Cardiac fibroblast (primary cell): ENCODE measurements at regions not wholly inside any gene's neighbourhood (a gene's known extent, or its start where the extent isn't known, plus 50 kb on each side); places are given as distances from the start of the nearest gene placed in this dataset.

Source experiments
- DNase-seq, 2 donors: peaks; one replicate each; pipeline versions ENCODE4 v3.0.0 to v3.0.0-alpha.2; 2010; ENCODE audit warnings: low read depth in 2 of 2
- H3K4me3 ChIP-seq, 2 donors: replicated peaks in 1 of 2; 1 replicate in 1 of 2; 2 replicates in 1 of 2; pipeline ENCODE4 v1.5.1; 2011; ENCODE audit warnings: low read depth in 2 of 2, low read length in 2 of 2, mild to moderate bottlenecking in 2 of 2, moderate library complexity in 1 of 2
- TF ChIP-seq, protein P1 (sequence below): IDR thresholded peaks from one replicate; pipeline ENCODE4 v1.5.1; 2011; ENCODE audit warnings: low read depth, mild to moderate bottlenecking, low read length, inconsistent platforms

DNA sequence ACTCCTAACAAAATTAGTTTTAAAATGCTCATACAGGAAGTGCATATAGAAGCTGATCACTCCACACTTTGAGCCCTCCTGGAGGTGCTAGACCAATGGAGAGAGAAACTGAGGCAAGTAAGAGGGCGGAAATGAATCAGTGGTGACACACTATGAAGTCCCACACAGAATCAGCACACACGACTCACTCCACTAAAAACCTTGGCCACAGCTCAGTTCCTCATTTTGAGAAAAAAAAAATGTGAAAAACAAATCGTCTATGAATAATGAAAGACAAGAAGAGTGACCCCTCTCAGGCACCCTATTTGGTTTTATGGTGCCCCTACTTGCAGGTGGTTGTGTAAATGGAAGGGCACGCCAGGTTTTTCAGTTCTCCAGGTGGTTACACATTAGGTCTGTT is 675.1 kb upstream of the BRINP3 start:
- no peak for DNase-seq
- H3K4me3 ChIP-seq: no peak overlapping the region
- TF ChIP-seq, protein P1, sequence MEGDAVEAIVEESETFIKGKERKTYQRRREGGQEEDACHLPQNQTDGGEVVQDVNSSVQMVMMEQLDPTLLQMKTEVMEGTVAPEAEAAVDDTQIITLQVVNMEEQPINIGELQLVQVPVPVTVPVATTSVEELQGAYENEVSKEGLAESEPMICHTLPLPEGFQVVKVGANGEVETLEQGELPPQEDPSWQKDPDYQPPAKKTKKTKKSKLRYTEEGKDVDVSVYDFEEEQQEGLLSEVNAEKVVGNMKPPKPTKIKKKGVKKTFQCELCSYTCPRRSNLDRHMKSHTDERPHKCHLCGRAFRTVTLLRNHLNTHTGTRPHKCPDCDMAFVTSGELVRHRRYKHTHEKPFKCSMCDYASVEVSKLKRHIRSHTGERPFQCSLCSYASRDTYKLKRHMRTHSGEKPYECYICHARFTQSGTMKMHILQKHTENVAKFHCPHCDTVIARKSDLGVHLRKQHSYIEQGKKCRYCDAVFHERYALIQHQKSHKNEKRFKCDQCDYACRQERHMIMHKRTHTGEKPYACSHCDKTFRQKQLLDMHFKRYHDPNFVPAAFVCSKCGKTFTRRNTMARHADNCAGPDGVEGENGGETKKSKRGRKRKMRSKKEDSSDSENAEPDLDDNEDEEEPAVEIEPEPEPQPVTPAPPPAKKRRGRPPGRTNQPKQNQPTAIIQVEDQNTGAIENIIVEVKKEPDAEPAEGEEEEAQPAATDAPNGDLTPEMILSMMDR: no peak

DNA sequence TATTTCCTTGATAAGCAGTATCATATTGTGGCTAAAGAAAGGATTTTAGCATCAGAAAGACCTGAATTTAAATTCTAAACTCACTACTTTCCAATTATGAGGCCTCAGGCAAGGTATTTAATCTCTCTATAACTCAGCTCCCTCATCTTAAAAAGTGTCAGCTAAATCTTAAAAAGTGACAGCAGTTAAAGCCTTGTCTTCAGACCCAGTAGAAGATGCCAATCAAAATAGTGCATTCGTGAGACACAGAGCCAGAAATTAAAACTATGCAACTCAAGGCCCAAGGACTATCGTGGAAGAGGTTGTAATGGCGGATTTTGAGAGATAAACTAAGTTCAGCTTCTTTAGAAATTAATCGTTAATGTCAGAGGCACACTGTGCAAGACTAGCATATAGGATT is 677.5 kb upstream of the BRINP3 start:
- TF ChIP-seq, protein P1: no peak
- no peak overlapping the region for H3K4me3 ChIP-seq

DNA sequence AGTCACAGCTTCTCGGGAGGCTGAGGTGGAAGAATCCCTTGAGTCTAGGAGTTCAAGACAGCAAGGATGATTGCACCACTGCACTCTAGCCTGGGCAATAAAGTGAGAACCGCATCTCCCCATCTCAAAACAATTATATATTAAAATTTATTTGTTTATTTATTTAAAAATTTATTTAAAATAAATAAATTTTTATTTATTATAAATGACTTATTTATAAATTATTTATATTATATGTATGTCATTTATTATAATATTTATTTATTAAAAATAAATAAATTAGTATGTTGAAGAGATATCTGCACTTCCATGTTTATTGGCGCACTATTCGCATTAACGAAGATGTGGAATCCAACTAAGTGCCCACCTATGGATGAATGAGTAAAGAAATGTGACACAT is 683.2 kb upstream of the BRINP3 start:
- TF ChIP-seq, protein P1: no peak
- no peak overlapping the region for H3K4me3 ChIP-seq

More for the DNA sequence above, 677.5 kb upstream of the BRINP3 start:
- DNase-seq: no peak

DNA sequence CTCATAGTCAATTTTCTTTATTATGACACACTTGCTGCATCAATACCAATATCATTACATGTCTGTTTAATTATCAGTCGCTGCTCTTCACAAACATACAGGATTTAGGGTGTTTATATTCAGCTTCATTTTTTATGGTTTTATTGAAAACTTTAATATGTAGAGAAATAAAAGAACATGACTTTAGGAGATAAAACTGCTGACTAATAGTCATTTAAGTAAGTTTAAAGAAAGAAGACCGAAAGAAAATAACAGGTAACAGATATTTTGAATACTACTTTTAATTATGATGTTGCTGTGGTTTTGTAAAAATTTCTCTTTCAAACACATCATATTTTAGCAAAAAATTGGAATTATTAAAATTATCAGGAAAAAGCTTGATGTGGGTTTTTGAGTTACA is 685.1 kb upstream of the BRINP3 start:
- no peak for DNase-seq
- H3K4me3 ChIP-seq: no peak overlapping the region
- TF ChIP-seq, protein P1: no peak

More for the DNA sequence above, 683.2 kb upstream of the BRINP3 start:
- no peak for DNase-seq

DNA sequence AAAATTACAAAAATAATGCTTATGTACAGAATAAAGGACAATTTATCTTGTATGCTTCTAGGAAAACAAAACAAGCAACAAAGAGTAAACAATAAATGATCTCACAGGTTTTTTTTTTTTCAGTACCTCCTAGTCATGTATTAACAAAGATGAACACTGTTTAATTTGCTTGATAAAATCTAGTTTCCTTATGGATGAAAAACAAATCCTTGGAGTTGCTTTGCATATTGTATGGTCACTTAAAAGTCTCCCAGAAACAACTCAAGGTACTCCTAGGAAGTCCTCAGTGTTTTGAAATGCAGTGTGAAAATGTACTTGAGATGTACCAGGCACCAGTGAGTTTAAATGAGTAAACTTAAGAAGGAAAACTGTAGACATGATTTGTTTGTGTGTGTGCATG is 686.0 kb upstream of the BRINP3 start:
- TF ChIP-seq, protein P1: no peak
- DNase-seq: no peak
- no peak overlapping the region for H3K4me3 ChIP-seq

DNA sequence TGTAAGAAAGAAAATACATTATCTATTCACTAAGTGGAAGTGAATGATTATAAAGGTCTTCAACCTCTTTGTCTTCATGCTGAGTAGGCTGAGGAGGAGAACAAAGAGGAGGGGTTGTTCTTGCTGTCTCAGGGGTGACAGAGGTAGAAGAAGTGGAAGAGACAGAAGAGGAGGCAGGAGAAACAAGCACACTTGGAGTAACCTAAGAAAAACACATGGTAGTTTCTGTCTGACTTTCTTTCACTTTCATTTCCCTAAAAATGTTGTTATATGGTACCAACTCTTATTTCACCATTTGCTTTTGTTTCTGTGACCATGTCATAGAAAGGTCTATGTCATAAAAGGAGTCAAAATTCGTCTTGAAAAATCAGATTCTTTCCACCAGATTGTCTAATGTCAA is 696.6 kb upstream of the BRINP3 start:
- TF ChIP-seq, protein P1: no peak
- peak in 1 of 2 donors; percentile 0 for DNase-seq
- H3K4me3 ChIP-seq: no peak overlapping the region

DNA sequence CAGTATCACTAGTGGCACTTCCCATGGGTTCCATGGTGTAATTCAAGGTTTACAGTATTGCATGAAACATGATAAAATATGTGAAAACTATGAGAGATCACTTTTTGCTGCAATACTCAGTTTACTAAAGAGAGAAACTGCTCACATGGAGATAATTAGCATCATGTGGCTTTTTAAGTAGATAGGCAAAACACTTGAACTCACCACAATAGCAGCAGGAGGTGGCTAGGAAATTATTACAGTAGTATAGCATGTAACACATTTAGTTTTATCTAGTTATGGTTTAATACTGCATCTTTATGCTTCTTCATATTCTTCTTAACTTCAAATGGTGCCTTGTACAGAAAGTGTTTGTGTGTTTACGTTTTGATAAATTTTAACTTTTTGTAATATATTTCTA is 698.5 kb upstream of the BRINP3 start:
- no peak for DNase-seq
- TF ChIP-seq, protein P1: no peak
- H3K4me3 ChIP-seq: no peak overlapping the region
